Testis (tissue), 2 donors: ENCODE measurements at regions not wholly inside any gene's neighbourhood (a gene's known extent, or its start where the extent isn't known, plus 50 kb on each side); places are given as distances from the start of the nearest gene placed in this dataset.

Experiments
- POLR2A ChIP-seq: fragments of 450-650 bp; IDR thresholded peaks from one replicate; pipeline ENCODE4 v1.6.1; 2017; ENCODE audit warnings: antibody characterized with exemption, mild to moderate bottlenecking, moderate library complexity
- TF ChIP-seq, protein P1 (sequence below), 3 experiments: fragments of 450-650 bp in 2 of 3; fragments of 200-600 bp in 1 of 3; sonication (generic) in 1 of 3; IDR thresholded peaks; one replicate each; pipeline ENCODE4 v1.5.1; 2016 to 2019; ENCODE audit warnings: antibody characterized with exemption in 3 of 3, mild to moderate bottlenecking in 2 of 3, moderate library complexity in 1 of 3

DNA sequence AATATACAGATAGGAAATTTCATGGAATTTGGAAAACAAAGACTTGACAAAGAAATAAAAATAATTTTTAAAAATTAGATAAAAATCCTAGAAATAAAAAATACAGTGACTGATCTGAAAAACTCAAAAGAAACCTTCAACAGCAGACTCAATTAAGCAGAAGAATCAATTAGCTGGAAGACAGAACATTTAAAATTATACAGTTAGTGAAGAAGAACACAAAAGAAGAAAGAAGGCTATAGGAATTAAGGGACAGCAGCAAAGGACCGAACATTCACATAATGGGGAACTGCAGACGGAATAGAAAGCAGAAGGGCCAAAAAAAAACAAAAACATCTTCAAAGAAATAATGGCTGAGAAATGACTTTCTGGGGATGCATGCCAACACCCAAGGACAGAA is 314.5 kb downstream of the CRPPA start:
- no peak for TF ChIP-seq POLR2A
- TF ChIP-seq, protein P1, sequence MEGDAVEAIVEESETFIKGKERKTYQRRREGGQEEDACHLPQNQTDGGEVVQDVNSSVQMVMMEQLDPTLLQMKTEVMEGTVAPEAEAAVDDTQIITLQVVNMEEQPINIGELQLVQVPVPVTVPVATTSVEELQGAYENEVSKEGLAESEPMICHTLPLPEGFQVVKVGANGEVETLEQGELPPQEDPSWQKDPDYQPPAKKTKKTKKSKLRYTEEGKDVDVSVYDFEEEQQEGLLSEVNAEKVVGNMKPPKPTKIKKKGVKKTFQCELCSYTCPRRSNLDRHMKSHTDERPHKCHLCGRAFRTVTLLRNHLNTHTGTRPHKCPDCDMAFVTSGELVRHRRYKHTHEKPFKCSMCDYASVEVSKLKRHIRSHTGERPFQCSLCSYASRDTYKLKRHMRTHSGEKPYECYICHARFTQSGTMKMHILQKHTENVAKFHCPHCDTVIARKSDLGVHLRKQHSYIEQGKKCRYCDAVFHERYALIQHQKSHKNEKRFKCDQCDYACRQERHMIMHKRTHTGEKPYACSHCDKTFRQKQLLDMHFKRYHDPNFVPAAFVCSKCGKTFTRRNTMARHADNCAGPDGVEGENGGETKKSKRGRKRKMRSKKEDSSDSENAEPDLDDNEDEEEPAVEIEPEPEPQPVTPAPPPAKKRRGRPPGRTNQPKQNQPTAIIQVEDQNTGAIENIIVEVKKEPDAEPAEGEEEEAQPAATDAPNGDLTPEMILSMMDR (IDR thresholded peaks at IDR 0.05) = no peak
